Stimulated activated naive CD8-positive, alpha-beta T cell treated with anti-CD3 and anti-CD28 coated beads, Interleukin-15, amount 100 ng/mL, for 72 hours (primary cell): ENCODE measurements at regions not wholly inside any gene's neighbourhood (a gene's known extent, or its start where the extent isn't known, plus 50 kb on each side); places are given as distances from the start of the nearest gene placed in this dataset.
"Not testable (repeated sequence)": the region's sequence is repeated elsewhere in the genome, so short reads cannot be mapped to it uniquely, and the experiment has no call there.

Source experiments
- ATAC-seq: fragments of 150-1000 bp; cut with Tn5 transposase; 2 replicates; pipeline ENCODE4 v1.10.0; 2021; ENCODE audit warnings: mild to moderate bottlenecking, moderate library complexity
- DNase-seq, 2 donors: peaks; one replicate each; pipeline ENCODE4 v3.0.0; 2021 to 2022
- H3K27ac Mint-ChIP-seq, 2 donors: one replicate each; pipeline ENCODE4 v1.8.0; 2022; ENCODE audit warnings: mild to moderate bottlenecking in 2 of 2, mixed read lengths in 2 of 2, moderate library complexity in 2 of 2
- H3K27me3 Mint-ChIP-seq: one replicate; pipeline ENCODE4 v1.8.0; 2022; ENCODE audit warnings: mixed read lengths
- H3K4me1 Mint-ChIP-seq: one replicate; pipeline ENCODE4 v1.8.0; 2022; ENCODE audit warnings: mild to moderate bottlenecking, mixed read lengths
- H3K4me3 Mint-ChIP-seq, 2 donors: one replicate each; pipeline ENCODE4 v1.8.0; 2022; ENCODE audit warnings: mild to moderate bottlenecking in 2 of 2, mixed read lengths in 2 of 2, moderate library complexity in 1 of 2
- H3K9me3 Mint-ChIP-seq, 2 donors: one replicate each; pipeline ENCODE4 v1.8.0; 2022; ENCODE audit warnings: mixed read lengths in 2 of 2

- Mint-ChIP-seq H3K27me3 (no peaks in the 10 kb centered on the region), H3K27ac (no peak overlapping the region), H3K4me3 (no peak overlapping the region), H3K4me1 (no peaks in the 10 kb centered on the region), H3K9me3 (no peaks in the 10 kb centered on the region)
- DNase-seq (no peak), ATAC-seq (no peak)
Measured at GRCh38 chr4:159545556-159545955, 442.7 kb downstream of the RAPGEF2 start.

- DNase-seq (no peak), ATAC-seq (no peak)
- H3K4me1 Mint-ChIP-seq = no peaks in the 10 kb centered on the region
Measured at GRCh38 chr4:159547645-159548308, 444.9 kb downstream of the RAPGEF2 start.

GRCh38 chr4:159549098-159549518 lies 446.2 kb downstream of the RAPGEF2 start:
- H3K27ac Mint-ChIP-seq = no peak overlapping the region
- no peaks in the 10 kb centered on the region for H3K27me3 Mint-ChIP-seq
- H3K4me1 Mint-ChIP-seq = no peaks in the 10 kb centered on the region
- ATAC-seq (no peak), DNase-seq (no peak)
- H3K9me3 Mint-ChIP-seq = no peaks in the 10 kb centered on the region
- no peak overlapping the region for H3K4me3 Mint-ChIP-seq

More at GRCh38 chr4:159547645-159548308, 444.9 kb downstream of the RAPGEF2 start:
- Mint-ChIP-seq H3K27ac (no peak overlapping the region), H3K27me3 (no peaks in the 10 kb centered on the region), H3K4me3 (no peak overlapping the region), H3K9me3 (no peaks in the 10 kb centered on the region)

- Mint-ChIP-seq H3K4me3 (no peak overlapping the region), H3K4me1 (no peaks in the 10 kb centered on the region), H3K9me3 (no peaks in the 10 kb centered on the region), H3K27ac (no peak overlapping the region), H3K27me3 (no peaks in the 10 kb centered on the region)
- ATAC-seq (no peak), DNase-seq (no peak)
Measured at GRCh38 chr4:159551281-159551680, 448.4 kb downstream of the RAPGEF2 start.

GRCh38 chr4:159552979-159553768 lies 450.3 kb downstream of the RAPGEF2 start:
- no peak overlapping the region for H3K27ac Mint-ChIP-seq
- H3K27me3 Mint-ChIP-seq = no peaks in the 10 kb centered on the region
- ATAC-seq (no peak), DNase-seq (no peak)
- H3K4me1 Mint-ChIP-seq = no peaks in the 10 kb centered on the region
- no peak overlapping the region for H3K4me3 Mint-ChIP-seq
- H3K9me3 Mint-ChIP-seq = no peaks in the 10 kb centered on the region

- Mint-ChIP-seq H3K27me3 (no peaks in the 10 kb centered on the region), H3K4me3 (no peak overlapping the region), H3K9me3 (no peaks in the 10 kb centered on the region), H3K27ac (no peak overlapping the region), H3K4me1 (no peaks in the 10 kb centered on the region)
- ATAC-seq (no peak), DNase-seq (no peak)
Measured at GRCh38 chr4:159555873-159556272, 453.0 kb downstream of the RAPGEF2 start.

- Mint-ChIP-seq H3K4me1 (no peaks in the 10 kb centered on the region), H3K4me3 (no peak overlapping the region), H3K27me3 (no peaks in the 10 kb centered on the region), H3K27ac (no peak overlapping the region), H3K9me3 (peaks cover 6 to 10% of the 10 kb centered on the region in 2 donors)
- no peak for DNase-seq
- no peak for ATAC-seq
Measured at GRCh38 chr4:159562366-159562765, 459.5 kb downstream of the RAPGEF2 start.

- H3K27ac Mint-ChIP-seq = no peak overlapping the region
- H3K4me3 Mint-ChIP-seq = no peak overlapping the region
- H3K27me3 Mint-ChIP-seq = no peaks in the 10 kb centered on the region
- peaks cover 15 to 19% of the 10 kb centered on the region in 2 donors for H3K9me3 Mint-ChIP-seq
- H3K4me1 Mint-ChIP-seq = no peaks in the 10 kb centered on the region
- ATAC-seq = no peak
- DNase-seq = no peak
Measured at GRCh38 chr4:159563257-159563656, 460.4 kb downstream of the RAPGEF2 start.

- Mint-ChIP-seq H3K27me3 (no peaks in the 10 kb centered on the region), H3K4me1 (no peaks in the 10 kb centered on the region), H3K4me3 (no peak overlapping the region), H3K27ac (no peak overlapping the region), H3K9me3 (peaks cover 26 to 31% of the 10 kb centered on the region in 2 donors)
- ATAC-seq = no peak
- no peak for DNase-seq
Measured at GRCh38 chr4:159564615-159565014, 461.7 kb downstream of the RAPGEF2 start.

GRCh38 chr4:159566786-159567185 lies 463.9 kb downstream of the RAPGEF2 start:
- Mint-ChIP-seq H3K4me3 (no peak overlapping the region), H3K27me3 (no peaks in the 10 kb centered on the region), H3K9me3 (peaks cover 34 to 52% of the 10 kb centered on the region in 2 donors), H3K4me1 (no peaks in the 10 kb centered on the region), H3K27ac (no peak overlapping the region)
- DNase-seq (no peak), ATAC-seq (no peak)

- DNase-seq = no peak
- Mint-ChIP-seq H3K9me3 (peaks cover 0 to 10% of the 10 kb centered on the region in 2 donors), H3K4me3 (no peak overlapping the region), H3K4me1 (no peaks in the 10 kb centered on the region), H3K27me3 (no peaks in the 10 kb centered on the region), H3K27ac (no peak overlapping the region)
- ATAC-seq = no peak
Measured at GRCh38 chr4:159577241-159577640, 474.4 kb downstream of the RAPGEF2 start.

GRCh38 chr4:159582685-159583084 lies 479.8 kb downstream of the RAPGEF2 start:
- DNase-seq = no peak
- no peaks in the 10 kb centered on the region for H3K4me1 Mint-ChIP-seq
- no peaks in the 10 kb centered on the region for H3K27me3 Mint-ChIP-seq
- ATAC-seq = no peak
- H3K4me3 Mint-ChIP-seq = no peak overlapping the region
- peaks cover 0 to 22% of the 10 kb centered on the region in 2 donors for H3K9me3 Mint-ChIP-seq
- no peak overlapping the region for H3K27ac Mint-ChIP-seq

GRCh38 chr4:159592898-159593556 lies 490.1 kb downstream of the RAPGEF2 start:
- Mint-ChIP-seq H3K4me1 (no peaks in the 10 kb centered on the region), H3K4me3 (no peak overlapping the region), H3K27me3 (peaks cover 6% of the 10 kb centered on the region), H3K9me3 (no peaks in the 10 kb centered on the region), H3K27ac (no peak overlapping the region)
- no peak for DNase-seq
- no peak for ATAC-seq

- DNase-seq = no peak
- Mint-ChIP-seq H3K27me3 (peaks cover 6% of the 10 kb centered on the region), H3K4me3 (no peak overlapping the region), H3K9me3 (no peaks in the 10 kb centered on the region), H3K4me1 (no peaks in the 10 kb centered on the region), H3K27ac (no peak overlapping the region)
- no peak for ATAC-seq
Measured at GRCh38 chr4:159593681-159594080, 490.8 kb downstream of the RAPGEF2 start.

GRCh38 chr4:159594576-159594975 lies 491.7 kb downstream of the RAPGEF2 start:
- H3K9me3 Mint-ChIP-seq = no peaks in the 10 kb centered on the region
- no peak overlapping the region for H3K4me3 Mint-ChIP-seq
- DNase-seq (no peak), ATAC-seq (no peak)
- peaks cover 6% of the 10 kb centered on the region for H3K27me3 Mint-ChIP-seq
- H3K4me1 Mint-ChIP-seq = no peaks in the 10 kb centered on the region
- no peak overlapping the region for H3K27ac Mint-ChIP-seq

GRCh38 chr4:159595101-159595500 lies 492.2 kb downstream of the RAPGEF2 start:
- ATAC-seq, H3K4me3 Mint-ChIP-seq, H3K4me1 Mint-ChIP-seq, H3K9me3 Mint-ChIP-seq, H3K27ac Mint-ChIP-seq, H3K27me3 Mint-ChIP-seq, DNase-seq: not testable (repeated sequence)
